ENCODE measurements at regions not wholly inside any gene's neighbourhood (a gene's known extent, or its start where the extent isn't known, plus 50 kb on each side); places are given as distances from the start of the nearest gene placed in this dataset.

GRCh38 chr13:47294691-47295090, 397.8 kb upstream of the HTR2A start:
- intact Hi-C loops (cut with micrococcal nuclease): no loop called here
- ATAC-seq (no peak), DNase-seq (no peak)
- no peaks in the 10 kb centered on the region for H3K4me1 Mint-ChIP-seq (ENCODE audit: low read depth)
- TF ChIP-seq CTCF (IDR thresholded peaks at IDR 0.05): no peak
- no peak overlapping the region for H3K4me3 Mint-ChIP-seq
- POLR2A ChIA-PET: interaction anchor here (0.6 kb wide), 1 partner anchor 990 kb away, joined by 4 read pairs; no protein-coding TSS in a partner anchor
- CTCF ChIA-PET: no interaction called here
- no peaks in the 10 kb centered on the region for H3K9me3 Mint-ChIP-seq
- H3K27me3 Mint-ChIP-seq: no peaks in the 10 kb centered on the region
- H3K27ac Mint-ChIP-seq: no peak overlapping the region
- no peaks in the 10 kb centered on the region for H3K36me3 Mint-ChIP-seq (ENCODE audit: low read depth)

DNA sequence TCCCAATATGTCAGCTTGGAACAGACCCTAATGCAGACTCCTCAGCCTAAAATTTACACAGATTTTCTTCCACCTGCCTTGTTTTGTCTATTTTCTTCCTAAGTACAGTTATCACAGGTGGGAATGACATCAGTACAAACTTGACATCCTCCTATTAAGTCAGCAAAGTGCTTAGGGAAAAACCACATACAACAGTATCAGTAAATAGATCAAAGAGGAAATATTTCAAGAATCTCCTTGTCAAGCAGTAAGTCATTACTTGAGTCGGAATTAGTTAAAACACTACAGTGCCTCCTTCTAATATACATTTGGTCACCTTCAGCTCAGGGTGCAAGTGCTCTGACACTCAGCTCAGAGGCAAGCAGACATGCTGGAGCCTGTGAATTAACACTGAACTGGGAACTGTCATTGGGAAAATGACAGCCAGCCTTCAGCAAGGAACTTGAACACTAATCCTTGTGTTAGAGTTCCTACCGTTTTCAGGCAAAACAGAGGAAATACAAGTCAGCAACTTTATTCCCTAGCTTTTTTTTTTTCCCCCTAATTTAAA, 394.3 kb upstream of the HTR2A start:
- Mint-ChIP-seq H3K9me3 (no peaks in the 10 kb centered on the region), H3K4me1 (ENCODE audit: low read depth) (no peaks in the 10 kb centered on the region), H3K27me3 (no peaks in the 10 kb centered on the region), H3K36me3 (ENCODE audit: low read depth) (no peaks in the 10 kb centered on the region), H3K4me3 (no peak overlapping the region), H3K27ac (no peak overlapping the region)
- DNase-seq: no peak
- TF ChIP-seq CTCF (IDR thresholded peaks at IDR 0.05): no peak
- ChIA-PET CTCF (no interaction called here), POLR2A (no interaction called here)
- intact Hi-C loops (cut with micrococcal nuclease): no loop called here
- no peak for ATAC-seq

GRCh38 chr13:47289567-47289966, 392.7 kb upstream of the HTR2A start:
- H3K9me3 Mint-ChIP-seq: no peaks in the 10 kb centered on the region
- H3K36me3 Mint-ChIP-seq (ENCODE audit: low read depth): no peaks in the 10 kb centered on the region
- POLR2A ChIA-PET: no interaction called here
- no peak for DNase-seq
- H3K27ac Mint-ChIP-seq: no peak overlapping the region
- H3K27me3 Mint-ChIP-seq: no peaks in the 10 kb centered on the region
- ATAC-seq: no peak
- no peak overlapping the region for H3K4me3 Mint-ChIP-seq
- no peaks in the 10 kb centered on the region for H3K4me1 Mint-ChIP-seq (ENCODE audit: low read depth)
- intact Hi-C loops (cut with micrococcal nuclease): no loop called here
- TF ChIP-seq CTCF (IDR thresholded peaks at IDR 0.05): no peak
- CTCF ChIA-PET: no interaction called here

GRCh38 chr13:47288546-47288945, 391.7 kb upstream of the HTR2A start:
- Mint-ChIP-seq H3K27me3 (no peaks in the 10 kb centered on the region), H3K9me3 (no peaks in the 10 kb centered on the region), H3K27ac (no peak overlapping the region), H3K36me3 (ENCODE audit: low read depth) (no peaks in the 10 kb centered on the region), H3K4me3 (no peak overlapping the region), H3K4me1 (ENCODE audit: low read depth) (no peaks in the 10 kb centered on the region)
- no peak for TF ChIP-seq CTCF (IDR thresholded peaks at IDR 0.05)
- ChIA-PET POLR2A (no interaction called here), CTCF (no interaction called here)
- intact Hi-C loops (cut with micrococcal nuclease): no loop called here
- no peak for DNase-seq
- no peak for ATAC-seq

DNA sequence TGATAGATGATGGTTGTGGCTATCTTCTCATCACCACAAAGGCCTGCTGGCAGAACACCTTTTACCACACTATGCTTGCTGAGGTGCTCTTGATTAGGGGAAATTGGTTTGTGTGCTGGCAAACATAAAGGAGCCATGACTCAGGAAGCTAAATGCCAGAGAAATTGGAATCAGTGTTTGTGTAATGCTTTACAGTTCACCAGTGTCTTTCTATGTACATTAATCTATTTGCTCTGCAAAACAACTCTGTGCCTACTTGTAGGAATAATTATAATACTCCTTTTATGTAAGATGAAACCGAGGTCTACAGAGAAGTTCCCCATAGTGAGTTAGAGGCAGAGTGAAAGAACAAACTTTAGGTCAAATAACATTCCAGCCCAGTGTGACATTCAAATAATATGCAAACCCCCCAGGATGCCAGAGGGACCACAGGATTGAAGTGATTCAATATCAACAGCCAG, 390.5 kb upstream of the HTR2A start:
- ATAC-seq: no peak
- Mint-ChIP-seq H3K27me3 (no peaks in the 10 kb centered on the region), H3K27ac (no peak overlapping the region), H3K4me1 (ENCODE audit: low read depth) (no peaks in the 10 kb centered on the region), H3K9me3 (no peaks in the 10 kb centered on the region), H3K36me3 (ENCODE audit: low read depth) (no peaks in the 10 kb centered on the region), H3K4me3 (no peak overlapping the region)
- ChIA-PET CTCF (no interaction called here), POLR2A (no interaction called here)
- TF ChIP-seq CTCF (IDR thresholded peaks at IDR 0.05): no peak
- intact Hi-C loops (cut with micrococcal nuclease): no loop called here
- no peak for DNase-seq
